H9 (cell line): ENCODE measurements at regions not wholly inside any gene's neighbourhood (a gene's known extent, or its start where the extent isn't known, plus 50 kb on each side); places are given as distances from the start of the nearest gene placed in this dataset.

ENCODE experiments used
- DNase-seq: peaks from one replicate; pipeline ENCODE4 v3.0.0-alpha.2; 2017
- H2AFZ ChIP-seq: one replicate; pipeline ENCODE4 v1.6.1; 2013; ENCODE audit warnings: mild to moderate bottlenecking, low read length, control low read depth, moderate library complexity
- H2AK5ac ChIP-seq: 2 replicates; pipeline ENCODE4 v1.6.1; 2013; ENCODE audit warnings: low read length, control low read depth, mixed read lengths; ENCODE audit not compliant: insufficient read length
- H2BK120ac ChIP-seq: one replicate; pipeline ENCODE4 v1.6.1; 2013; ENCODE audit warnings: low read depth, mild to moderate bottlenecking, low read length, control low read depth, inconsistent platforms; ENCODE audit not compliant: poor library complexity, severe bottlenecking
- H2BK12ac ChIP-seq: 2 replicates; pipeline ENCODE4 v1.6.1; 2013; ENCODE audit warnings: low read length, control low read depth, mixed read lengths, low read depth; ENCODE audit not compliant: insufficient read length
- H2BK15ac ChIP-seq: 2 replicates; pipeline ENCODE4 v1.6.1; 2013; ENCODE audit warnings: low read depth, low read length, control low read depth
- H2BK20ac ChIP-seq: one replicate; pipeline ENCODE4 v1.6.1; 2013; ENCODE audit warnings: low read depth, mild to moderate bottlenecking, low read length, control low read depth, inconsistent platforms; ENCODE audit not compliant: poor library complexity, severe bottlenecking
- H2BK5ac ChIP-seq: 2 replicates; pipeline ENCODE4 v1.6.1; 2013; ENCODE audit warnings: low read length, control low read depth, mixed read lengths; ENCODE audit not compliant: insufficient read length
- H3K14ac ChIP-seq: 2 replicates; pipeline ENCODE4 v1.6.1; 2013; ENCODE audit warnings: low read length, control low read depth; ENCODE audit not compliant: insufficient read depth
- H3K18ac ChIP-seq: 2 replicates; pipeline ENCODE4 v1.6.1; 2013; ENCODE audit warnings: low read depth, mild to moderate bottlenecking, mixed read lengths, low read length, control low read depth; ENCODE audit not compliant: insufficient read length
- H3K23ac ChIP-seq: 2 replicates; pipeline ENCODE4 v1.6.1; 2013; ENCODE audit warnings: low read length, control low read depth, mixed read lengths, low read depth; ENCODE audit not compliant: insufficient read length
- H3K23me2 ChIP-seq: 2 replicates; pipeline ENCODE4 v1.6.1; 2013; ENCODE audit warnings: low read depth, mild to moderate bottlenecking, mixed read lengths, low read length, control low read depth; ENCODE audit not compliant: insufficient read length, poor library complexity, severe bottlenecking
- H3K27ac ChIP-seq: 2 replicates; pipeline ENCODE4 v1.5.1; 2013; ENCODE audit warnings: low read length, control low read depth, mixed read lengths, low read depth; ENCODE audit not compliant: insufficient read length
- H3K27me3 ChIP-seq: 2 replicates; pipeline ENCODE4 v1.6.1; 2013; ENCODE audit warnings: low read length, control low read depth, inconsistent platforms; ENCODE audit not compliant: insufficient read depth
- H3K4ac ChIP-seq: 2 replicates; pipeline ENCODE4 v1.6.1; 2013; ENCODE audit warnings: low read depth, mild to moderate bottlenecking, control low read depth, inconsistent platforms, low read length, moderate library complexity
- H3K4me1 ChIP-seq: 2 replicates; pipeline ENCODE4 v1.6.1; 2013; ENCODE audit warnings: low read length, control low read depth, inconsistent platforms; ENCODE audit not compliant: insufficient read depth
- H3K4me2 ChIP-seq: 2 replicates; pipeline ENCODE4 v1.6.1; 2013; ENCODE audit warnings: low read length, control low read depth, mixed read lengths; ENCODE audit not compliant: insufficient read length, insufficient read depth
- H3K56ac ChIP-seq: 2 replicates; pipeline ENCODE4 v1.6.1; 2013; ENCODE audit warnings: low read depth, mild to moderate bottlenecking, mixed read lengths, low read length, control low read depth; ENCODE audit not compliant: insufficient read length
- H3K79me1 ChIP-seq: 2 replicates; pipeline ENCODE4 v1.6.1; 2013; ENCODE audit warnings: low read depth, mild to moderate bottlenecking, moderate library complexity, low read length, control low read depth, inconsistent platforms; ENCODE audit not compliant: insufficient read depth, poor library complexity, severe bottlenecking
- H3K79me2 ChIP-seq: 2 replicates; pipeline ENCODE4 v1.6.1; 2013; ENCODE audit warnings: low read length, control low read depth, inconsistent platforms; ENCODE audit not compliant: insufficient read depth
- H3K9ac ChIP-seq: 2 replicates; pipeline ENCODE4 v1.6.1; 2013; ENCODE audit warnings: low read length, control low read depth, mixed read lengths; ENCODE audit not compliant: insufficient read length; ENCODE audit errors: extremely low read depth
- H3K9me3 ChIP-seq: one replicate; pipeline ENCODE4 v1.6.1; 2013; ENCODE audit warnings: low read depth, low read length, inconsistent platforms; ENCODE audit not compliant: control insufficient read depth
- H3T11ph ChIP-seq: one replicate; pipeline ENCODE4 v1.6.1; 2013; ENCODE audit warnings: mild to moderate bottlenecking, low read length, control low read depth, inconsistent platforms
- H4K20me1 ChIP-seq: one replicate; pipeline ENCODE4 v1.6.1; 2013; ENCODE audit not compliant: control insufficient read depth, insufficient read length, insufficient read depth
- H4K5ac ChIP-seq: 2 replicates; pipeline ENCODE4 v1.6.1; 2013; ENCODE audit warnings: low read depth, mild to moderate bottlenecking, mixed read lengths, low read length, control low read depth; ENCODE audit not compliant: insufficient read length
- H4K8ac ChIP-seq: replicated peaks from 2 replicates; pipeline ENCODE4 v1.6.1; 2013; ENCODE audit warnings: low read length, control low read depth, mixed read lengths, low read depth; ENCODE audit not compliant: insufficient read length
- H4K91ac ChIP-seq: 2 replicates; pipeline ENCODE4 v1.6.1; 2013; ENCODE audit warnings: low read depth, mild to moderate bottlenecking, moderate library complexity, mixed read lengths, low read length, control low read depth; ENCODE audit not compliant: insufficient read length
- H3K27ac Mint-ChIP-seq, 3 experiments: 2 replicates in 2 of 3; 3 replicates in 1 of 3; pipeline ENCODE4 v1.8.0; 2020 to 2021; ENCODE audit warnings: mixed read lengths in 3 of 3, mild to moderate bottlenecking in 1 of 3, moderate library complexity in 1 of 3
- H3K27me3 Mint-ChIP-seq: 2 replicates; pipeline ENCODE4 v1.8.0; 2021; ENCODE audit warnings: low read depth, mild to moderate bottlenecking, moderate library complexity, mixed read lengths
- H3K36me3 Mint-ChIP-seq, 3 experiments: 2 replicates in 2 of 3; 3 replicates in 1 of 3; pipeline ENCODE4 v1.8.0; 2020 to 2021; ENCODE audit warnings: low read depth in 3 of 3, mixed read lengths in 3 of 3; ENCODE audit not compliant: insufficient read depth in 1 of 3
- H3K4me1 Mint-ChIP-seq, 2 experiments: 2 replicates each; pipeline ENCODE4 v1.8.0; 2020; ENCODE audit warnings: mixed read lengths in 2 of 2
- H3K4me3 Mint-ChIP-seq, 2 experiments: 2 replicates in 1 of 2; 3 replicates in 1 of 2; pipeline ENCODE4 v1.8.0; 2020 to 2021; ENCODE audit warnings: mild to moderate bottlenecking in 2 of 2, mixed read lengths in 2 of 2, moderate library complexity in 1 of 2
- H3K9me3 Mint-ChIP-seq, 2 experiments: 2 replicates in 1 of 2; 3 replicates in 1 of 2; pipeline ENCODE4 v1.8.0; 2020; ENCODE audit warnings: mild to moderate bottlenecking in 2 of 2, mixed read lengths in 2 of 2, moderate library complexity in 1 of 2
- WGBS: extraction: QIAGEN DNeasy Blood & Tissue Kit; methylation state at CpG from one replicate; pipeline ENCODE4 v1.1.7; 2013; ENCODE audit warnings: missing lambda C conversion rate, low lambda C conversion rate, mixed read lengths; ENCODE audit not compliant: insufficient read length; ENCODE audit errors: extremely low coverage; 5-methylcytosine and 5-hydroxymethylcytosine counted together
- TF ChIP-seq, protein P1 (sequence below): fragments of 200-600 bp; sonication (generic); conservative IDR thresholded peaks from 3 replicates; pipeline ENCODE4 v1.8.0; 2021; ENCODE audit warnings: antibody characterized with exemption, mild to moderate bottlenecking

DNA sequence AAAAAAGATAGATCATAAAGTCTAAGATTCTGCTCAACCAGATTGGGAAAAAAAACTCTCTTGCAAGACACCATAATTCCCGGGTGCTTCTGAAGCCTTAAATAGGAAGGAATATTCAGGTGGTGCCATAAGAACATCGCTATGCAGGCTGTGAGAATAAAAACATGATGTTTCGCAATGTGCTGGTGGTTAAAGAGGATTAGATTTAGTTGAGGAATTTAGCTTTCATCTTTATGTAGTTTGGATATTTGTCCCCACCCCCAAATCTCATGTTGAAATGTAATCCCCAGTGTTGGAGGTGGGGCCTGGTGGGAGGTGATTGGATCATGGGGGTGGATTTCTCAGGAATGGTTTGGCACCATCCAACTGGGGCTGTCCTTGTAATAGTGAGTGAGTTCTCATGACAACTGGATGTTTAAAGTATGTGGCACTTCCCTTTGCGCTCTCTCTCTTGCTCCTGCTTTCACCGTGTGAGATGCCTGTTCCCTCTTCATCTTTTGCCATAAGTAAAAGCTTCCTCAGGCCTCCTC lies 132.2 kb downstream of the AKAIN1 start:
- TF ChIP-seq, protein P1, sequence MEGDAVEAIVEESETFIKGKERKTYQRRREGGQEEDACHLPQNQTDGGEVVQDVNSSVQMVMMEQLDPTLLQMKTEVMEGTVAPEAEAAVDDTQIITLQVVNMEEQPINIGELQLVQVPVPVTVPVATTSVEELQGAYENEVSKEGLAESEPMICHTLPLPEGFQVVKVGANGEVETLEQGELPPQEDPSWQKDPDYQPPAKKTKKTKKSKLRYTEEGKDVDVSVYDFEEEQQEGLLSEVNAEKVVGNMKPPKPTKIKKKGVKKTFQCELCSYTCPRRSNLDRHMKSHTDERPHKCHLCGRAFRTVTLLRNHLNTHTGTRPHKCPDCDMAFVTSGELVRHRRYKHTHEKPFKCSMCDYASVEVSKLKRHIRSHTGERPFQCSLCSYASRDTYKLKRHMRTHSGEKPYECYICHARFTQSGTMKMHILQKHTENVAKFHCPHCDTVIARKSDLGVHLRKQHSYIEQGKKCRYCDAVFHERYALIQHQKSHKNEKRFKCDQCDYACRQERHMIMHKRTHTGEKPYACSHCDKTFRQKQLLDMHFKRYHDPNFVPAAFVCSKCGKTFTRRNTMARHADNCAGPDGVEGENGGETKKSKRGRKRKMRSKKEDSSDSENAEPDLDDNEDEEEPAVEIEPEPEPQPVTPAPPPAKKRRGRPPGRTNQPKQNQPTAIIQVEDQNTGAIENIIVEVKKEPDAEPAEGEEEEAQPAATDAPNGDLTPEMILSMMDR: no peak
- Mint-ChIP-seq H3K36me3 (no peaks in the 10 kb centered on the region), H3K4me3 (no peak overlapping the region), H3K27me3 (no peaks in the 10 kb centered on the region; the same call in 1 of the 2 replicates), H3K9me3 (no peaks in the 10 kb centered on the region; a peak in 1 of 5 replicates), H3K4me1 (no peaks in the 10 kb centered on the region), H3K27ac (no peak overlapping the region)
- no peak overlapping the region for H3K18ac ChIP-seq
- no peak overlapping the region for H3K9ac ChIP-seq
- no peak overlapping the region for H3K4ac ChIP-seq
- no peak overlapping the region for H2AFZ ChIP-seq
- DNase-seq: no peak
- H3K56ac ChIP-seq: no peak overlapping the region
- no CpG with 5 or more reads among the region's 5 CpGs for WGBS
- H2BK20ac ChIP-seq: no peak overlapping the region
- no peak overlapping the region for H4K91ac ChIP-seq
- H4K20me1 ChIP-seq: no peaks in the 10 kb centered on the region
- H3K9me3 ChIP-seq: no peaks in the 10 kb centered on the region
- H3T11ph ChIP-seq: no peak overlapping the region
- H4K5ac ChIP-seq: no peak overlapping the region
- no peaks in the 10 kb centered on the region for H3K4me1 ChIP-seq
- no peak overlapping the region for H3K27ac ChIP-seq
- H2BK120ac ChIP-seq: no peak overlapping the region
- H3K14ac ChIP-seq: no peak overlapping the region
- H3K23ac ChIP-seq: no peak overlapping the region
- no peak overlapping the region for H3K4me2 ChIP-seq
- H3K79me2 ChIP-seq: no peaks in the 10 kb centered on the region
- no peak overlapping the region for H2BK15ac ChIP-seq
- no peaks in the 10 kb centered on the region for H3K27me3 ChIP-seq
- no peak overlapping the region for H4K8ac ChIP-seq
- no peaks in the 10 kb centered on the region for H3K79me1 ChIP-seq
- H2BK12ac ChIP-seq: no peak overlapping the region
- H2AK5ac ChIP-seq: no peak overlapping the region
- H3K23me2 ChIP-seq: no peaks in the 10 kb centered on the region
- no peak overlapping the region for H2BK5ac ChIP-seq
